ENCODE measurements at regions not wholly inside any gene's neighbourhood (a gene's known extent, or its start where the extent isn't known, plus 50 kb on each side); places are given as distances from the start of the nearest gene placed in this dataset.

GRCh38 chr19:28981994-28982393, 231.0 kb downstream of the UQCRFS1 start:
- TF ChIP-seq MAX (IDR thresholded peaks at IDR 0.05; ENCODE audit: low read depth, low read length) (no peak), CTCF (IDR thresholded peaks at IDR 0.05; ENCODE audit: low read depth, low read length) (no peak)
- no peak overlapping the region for H3K4me3 ChIP-seq (ENCODE audit: low read depth, low read length)
- DNase-seq (ENCODE audit: low read depth), result no peak

- TF ChIP-seq CTCF (IDR thresholded peaks at IDR 0.05; ENCODE audit: low read depth, low read length) (no peak), POLR2A (IDR thresholded peaks at IDR 0.05; ENCODE audit: extremely low read depth, insufficient read length) (no peak), MAX (IDR thresholded peaks at IDR 0.05; ENCODE audit: low read depth, low read length) (no peak), MYC (IDR thresholded peaks at IDR 0.05; ENCODE audit: low read depth, low read length) (no peak)
- no peak overlapping the region for H3K4me3 ChIP-seq (ENCODE audit: low read depth, low read length)
- no peak for DNase-seq (ENCODE audit: low read depth)
Observed at GRCh38 chr19:28981518-28981917, 231.4 kb downstream of the UQCRFS1 start.

GRCh38 chr19:28980236-28980868, 232.6 kb downstream of the UQCRFS1 start:
- H3K4me3 ChIP-seq (ENCODE audit: low read depth, low read length), result no peak overlapping the region
- TF ChIP-seq POLR2A (IDR thresholded peaks at IDR 0.05; ENCODE audit: extremely low read depth, insufficient read length) (no peak), MYC (IDR thresholded peaks at IDR 0.05; ENCODE audit: low read depth, low read length) (no peak), MAX (IDR thresholded peaks at IDR 0.05; ENCODE audit: low read depth, low read length) (no peak)
- no peak for DNase-seq (ENCODE audit: low read depth)

GRCh38 chr19:28977826-28978225, 235.1 kb downstream of the UQCRFS1 start:
- TF ChIP-seq MYC (IDR thresholded peaks at IDR 0.05; ENCODE audit: low read depth, low read length), result no peak
- no peak for TF ChIP-seq MAX (IDR thresholded peaks at IDR 0.05; ENCODE audit: low read depth, low read length)
- TF ChIP-seq POLR2A (IDR thresholded peaks at IDR 0.05; ENCODE audit: extremely low read depth, insufficient read length), result no peak
- TF ChIP-seq CTCF (IDR thresholded peaks at IDR 0.05; ENCODE audit: low read depth, low read length), result no peak
- DNase-seq (ENCODE audit: low read depth), result no peak
- no peak overlapping the region for H3K4me3 ChIP-seq (ENCODE audit: low read depth, low read length)

GRCh38 chr19:28972058-28972852, 240.7 kb downstream of the UQCRFS1 start:
- TF ChIP-seq MAX (IDR thresholded peaks at IDR 0.05; ENCODE audit: low read depth, low read length) (no peak), MYC (IDR thresholded peaks at IDR 0.05; ENCODE audit: low read depth, low read length) (no peak), POLR2A (IDR thresholded peaks at IDR 0.05; ENCODE audit: extremely low read depth, insufficient read length) (no peak), CTCF (IDR thresholded peaks at IDR 0.05; ENCODE audit: low read depth, low read length) (no peak)
- H3K4me3 ChIP-seq (ENCODE audit: low read depth, low read length), result no peak overlapping the region
- DNase-seq (ENCODE audit: low read depth), result no peak

GRCh38 chr19:28971513-28971912, 241.4 kb downstream of the UQCRFS1 start:
- H3K4me3 ChIP-seq (ENCODE audit: low read depth, low read length), result no peak overlapping the region
- DNase-seq (ENCODE audit: low read depth), result no peak
- TF ChIP-seq POLR2A (IDR thresholded peaks at IDR 0.05; ENCODE audit: extremely low read depth, insufficient read length), result no peak
- TF ChIP-seq MYC (IDR thresholded peaks at IDR 0.05; ENCODE audit: low read depth, low read length), result no peak
- no peak for TF ChIP-seq CTCF (IDR thresholded peaks at IDR 0.05; ENCODE audit: low read depth, low read length)
- no peak for TF ChIP-seq MAX (IDR thresholded peaks at IDR 0.05; ENCODE audit: low read depth, low read length)
